MCF 10A (cell line): ENCODE measurements at regions not wholly inside any gene's neighbourhood (a gene's known extent, or its start where the extent isn't known, plus 50 kb on each side); places are given as distances from the start of the nearest gene placed in this dataset.
"Not testable (repeated sequence)": the region's sequence is repeated elsewhere in the genome, so short reads cannot be mapped to it uniquely, and the experiment has no call there.

ENCODE experiments used
- BruUV-seq: library from RNA; stranded (reverse); fragments of 400-500 nt; replicated peaks from 2 replicates; lab custom pipeline; 2021; lab: Mats Ljungman, UMichigan
- CTCF ChIA-PET: fragments of 300-600 bp; sonication (Branson Sonifier 250); formaldehyde crosslinking; extraction: SDS; loops from one replicate; lab custom pipeline; 2021; ENCODE audit warnings: antibody characterized with exemption, inconsistent platforms; lab: Yijun Ruan, JAX
- POLR2A ChIA-PET: fragments of 300-600, 350-650 bp; sonication (Branson Sonifier 250); formaldehyde crosslinking; extraction: SDS; loops from one replicate; lab custom pipeline; 2020; ENCODE audit warnings: antibody characterized with exemption, inconsistent platforms; lab: Yijun Ruan, JAX
- DNase-seq: peaks from one replicate; pipeline ENCODE4 v3.0.0-alpha.2; 2018; ENCODE audit not compliant: unreplicated experiment
- H3K27ac Mint-ChIP-seq: one replicate; pipeline ENCODE4 v1.8.0; 2022; ENCODE audit warnings: mild to moderate bottlenecking, low read depth, mixed read lengths; ENCODE audit not compliant: unreplicated experiment
- H3K27me3 Mint-ChIP-seq: one replicate; pipeline ENCODE4 v1.8.0; 2022; ENCODE audit warnings: mixed read lengths; ENCODE audit not compliant: insufficient read depth, unreplicated experiment
- H3K36me3 Mint-ChIP-seq: one replicate; pipeline ENCODE4 v1.8.0; 2022; ENCODE audit warnings: mild to moderate bottlenecking, moderate library complexity, mixed read lengths; ENCODE audit not compliant: insufficient read depth, unreplicated experiment
- H3K4me1 Mint-ChIP-seq: one replicate; pipeline ENCODE4 v1.8.0; 2022; ENCODE audit warnings: mixed read lengths; ENCODE audit not compliant: insufficient read depth, unreplicated experiment
- H3K4me3 Mint-ChIP-seq: one replicate; pipeline ENCODE4 v1.8.0; 2022; ENCODE audit warnings: mild to moderate bottlenecking, moderate library complexity, mixed read lengths; ENCODE audit not compliant: unreplicated experiment
- H3K9me3 Mint-ChIP-seq: one replicate; pipeline ENCODE4 v1.8.0; 2022; ENCODE audit warnings: mixed read lengths; ENCODE audit not compliant: unreplicated experiment
- intact Hi-C: fragments of 100-400 bp; cut with micrococcal nuclease; formaldehyde crosslinking; loops from 2 replicates; pipeline ENCODE4 v1.14.1; 2022

DNA sequence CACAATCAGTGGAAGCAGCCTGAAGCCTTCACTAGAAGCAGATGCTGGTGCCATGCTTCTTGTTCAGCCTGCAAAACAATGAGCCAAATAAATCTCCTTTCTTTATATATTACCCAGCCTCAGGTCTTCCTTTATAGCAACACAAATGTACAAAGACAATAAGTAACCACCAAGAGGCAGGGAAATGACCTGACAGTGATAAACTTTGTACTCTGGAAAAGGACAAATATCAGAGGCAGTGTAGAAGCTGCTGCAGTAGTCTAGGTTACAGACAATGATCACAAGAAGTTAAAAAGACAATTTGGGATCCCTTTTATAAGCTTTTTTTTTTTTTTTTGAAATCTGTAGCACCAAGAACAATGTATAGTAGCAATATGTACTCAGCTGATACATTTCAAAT, 760.3 kb downstream of the TTLL7 start:
- BruUV-seq, H3K27ac Mint-ChIP-seq, POLR2A ChIA-PET: not testable (repeated sequence)

DNA sequence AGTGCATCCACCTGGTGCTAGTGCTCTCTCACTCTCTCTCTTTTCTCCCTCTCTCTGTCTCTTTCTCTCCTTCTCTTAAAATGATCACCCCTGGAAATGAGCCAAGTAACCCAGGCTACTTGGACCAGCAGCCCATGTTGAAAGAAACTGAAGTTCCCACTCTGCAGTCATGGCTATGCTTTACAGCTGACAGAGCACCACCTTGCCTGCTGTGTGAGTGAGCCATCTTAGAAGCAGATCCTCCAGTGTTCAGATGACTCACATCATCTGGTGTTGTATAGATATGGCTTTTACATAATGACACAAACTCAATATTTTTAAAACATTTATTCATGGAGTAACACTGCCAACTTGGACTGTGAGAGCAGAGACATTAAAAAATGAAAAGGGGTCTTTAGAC, 779.1 kb downstream of the TTLL7 start:
- BruUV-seq, H3K27me3 Mint-ChIP-seq, H3K36me3 Mint-ChIP-seq, H3K27ac Mint-ChIP-seq, H3K9me3 Mint-ChIP-seq, CTCF ChIA-PET, POLR2A ChIA-PET, H3K4me3 Mint-ChIP-seq, DNase-seq, H3K4me1 Mint-ChIP-seq, intact Hi-C loops: not testable (repeated sequence)

More for the DNA sequence above, 760.3 kb downstream of the TTLL7 start:
- H3K36me3 Mint-ChIP-seq, DNase-seq, H3K9me3 Mint-ChIP-seq, H3K4me3 Mint-ChIP-seq, intact Hi-C loops, CTCF ChIA-PET, H3K4me1 Mint-ChIP-seq, H3K27me3 Mint-ChIP-seq: not testable (repeated sequence)

- intact Hi-C loops, DNase-seq, H3K4me1 Mint-ChIP-seq, H3K27ac Mint-ChIP-seq, POLR2A ChIA-PET, H3K27me3 Mint-ChIP-seq, H3K4me3 Mint-ChIP-seq, BruUV-seq, CTCF ChIA-PET, H3K36me3 Mint-ChIP-seq, H3K9me3 Mint-ChIP-seq: not testable (repeated sequence)
These were observed 780.8 kb downstream of the TTLL7 start for GRCh38 chr1:83218036-83218716.

GRCh38 chr1:83214317-83214716, 784.6 kb downstream of the TTLL7 start:
- H3K4me3 Mint-ChIP-seq, H3K27me3 Mint-ChIP-seq, intact Hi-C loops, DNase-seq, H3K36me3 Mint-ChIP-seq, CTCF ChIA-PET, POLR2A ChIA-PET, H3K4me1 Mint-ChIP-seq, H3K9me3 Mint-ChIP-seq, BruUV-seq, H3K27ac Mint-ChIP-seq: not testable (repeated sequence)

DNA sequence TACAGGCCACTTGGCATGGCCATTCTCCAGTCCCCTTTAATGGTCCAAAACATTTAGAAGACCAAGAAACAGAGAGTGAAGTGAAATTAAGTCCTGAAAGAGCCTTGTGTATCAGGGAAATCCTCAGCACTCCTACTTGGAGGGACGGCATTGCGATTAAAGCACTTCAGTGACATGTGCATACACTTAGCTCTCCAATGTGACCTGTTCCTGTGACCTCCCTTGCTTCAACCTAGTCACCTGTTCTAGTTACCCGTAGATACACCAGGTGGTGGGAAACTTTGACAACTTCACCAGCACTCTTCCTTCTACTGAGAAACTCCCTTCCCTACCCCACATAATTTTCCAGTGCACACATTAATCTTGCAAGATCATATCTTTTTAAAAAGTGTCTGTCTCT, 785.3 kb downstream of the TTLL7 start:
- H3K4me3 Mint-ChIP-seq, POLR2A ChIA-PET, CTCF ChIA-PET, H3K27me3 Mint-ChIP-seq, H3K36me3 Mint-ChIP-seq, H3K9me3 Mint-ChIP-seq, H3K27ac Mint-ChIP-seq, intact Hi-C loops, BruUV-seq, H3K4me1 Mint-ChIP-seq, DNase-seq: not testable (repeated sequence)

DNA sequence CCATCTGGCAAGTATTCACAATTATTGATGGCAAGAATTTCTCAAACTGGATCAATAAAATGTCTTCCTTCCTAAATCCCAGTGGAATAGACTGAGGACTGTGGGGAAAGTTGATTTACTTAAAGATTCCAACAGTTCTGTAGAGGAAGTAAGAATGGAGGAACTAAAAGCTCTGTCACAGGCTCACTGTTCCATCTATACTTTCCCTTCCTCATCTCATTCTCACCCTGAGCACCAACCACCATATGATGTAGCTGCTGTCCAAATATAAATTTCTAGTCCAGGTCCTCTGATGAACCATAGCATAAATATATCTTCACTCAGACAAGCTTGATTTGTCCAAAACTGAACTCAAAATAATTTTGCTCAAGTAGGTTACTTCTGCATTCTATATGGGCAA, 786.9 kb downstream of the TTLL7 start:
- H3K36me3 Mint-ChIP-seq, H3K4me3 Mint-ChIP-seq, DNase-seq, H3K9me3 Mint-ChIP-seq, H3K27ac Mint-ChIP-seq, H3K27me3 Mint-ChIP-seq, POLR2A ChIA-PET, CTCF ChIA-PET, H3K4me1 Mint-ChIP-seq, intact Hi-C loops, BruUV-seq: not testable (repeated sequence)

DNA sequence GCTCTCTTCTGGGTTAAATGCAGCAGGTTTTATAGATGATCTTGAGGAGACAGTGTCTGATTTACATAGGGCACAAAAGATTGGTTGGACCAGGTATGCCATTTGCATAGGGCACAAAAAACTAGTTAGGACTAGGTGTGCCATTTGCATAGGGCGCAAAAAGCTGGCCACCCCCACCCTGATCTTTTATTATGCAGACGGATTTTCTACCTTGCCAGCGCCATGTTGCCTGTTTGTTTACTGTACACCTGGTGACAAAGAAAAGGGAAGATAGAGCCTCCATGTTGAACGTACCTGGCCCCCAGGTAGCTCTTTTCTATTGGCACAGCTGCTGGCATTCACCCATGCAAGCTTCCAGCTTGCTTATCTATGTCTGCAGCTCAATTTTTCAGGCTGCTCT, 790.4 kb downstream of the TTLL7 start:
- H3K27me3 Mint-ChIP-seq, DNase-seq, intact Hi-C loops, H3K27ac Mint-ChIP-seq, H3K4me1 Mint-ChIP-seq, CTCF ChIA-PET, H3K9me3 Mint-ChIP-seq, POLR2A ChIA-PET, H3K36me3 Mint-ChIP-seq, BruUV-seq, H3K4me3 Mint-ChIP-seq: not testable (repeated sequence)

GRCh38 chr1:83194610-83195009, 804.3 kb downstream of the TTLL7 start:
- CTCF ChIA-PET, BruUV-seq, H3K4me1 Mint-ChIP-seq, H3K9me3 Mint-ChIP-seq, POLR2A ChIA-PET, H3K4me3 Mint-ChIP-seq, H3K27ac Mint-ChIP-seq, H3K27me3 Mint-ChIP-seq, H3K36me3 Mint-ChIP-seq, DNase-seq, intact Hi-C loops: not testable (repeated sequence)

- POLR2A ChIA-PET, H3K27ac Mint-ChIP-seq, BruUV-seq, H3K36me3 Mint-ChIP-seq, H3K27me3 Mint-ChIP-seq, intact Hi-C loops, H3K9me3 Mint-ChIP-seq, H3K4me1 Mint-ChIP-seq, CTCF ChIA-PET, H3K4me3 Mint-ChIP-seq, DNase-seq: not testable (repeated sequence)
These were observed 816.8 kb downstream of the TTLL7 start for GRCh38 chr1:83182033-83182728.
